Liver (tissue), 3 donors: ENCODE measurements at regions not wholly inside any gene's neighbourhood (a gene's known extent, or its start where the extent isn't known, plus 50 kb on each side); places are given as distances from the start of the nearest gene placed in this dataset.

Source experiments
- CTCF ChIP-seq: fragments of 150-350 bp; IDR thresholded peaks from 2 replicates; pipeline ENCODE4 v1.5.1; 2017; ENCODE audit warnings: improper control_type of control experiment, low read depth, low read length; ENCODE audit not compliant: missing input control
- FOXA1 ChIP-seq: IDR thresholded peaks from 2 replicates; pipeline ENCODE4 v1.6.1; 2016; ENCODE audit warnings: antibody characterized with exemption
- JUND ChIP-seq, 2 donors: IDR thresholded peaks; 2 replicates each; pipeline ENCODE4 v1.6.1; 2016; ENCODE audit warnings: antibody characterized with exemption in 2 of 2
- REST ChIP-seq: IDR thresholded peaks from 2 replicates; pipeline ENCODE4 v1.6.1; 2016; ENCODE audit warnings: antibody characterized with exemption, mild to moderate bottlenecking
- RXRA ChIP-seq, 2 donors: IDR thresholded peaks; 2 replicates each; pipeline ENCODE4 v1.6.1; 2017 to 2018; ENCODE audit warnings: antibody characterized with exemption in 2 of 2, mild to moderate bottlenecking in 1 of 2
- TAF1 ChIP-seq: conservative IDR thresholded peaks from 2 replicates; pipeline ENCODE4 v1.6.1; 2016; ENCODE audit warnings: antibody characterized with exemption, mild to moderate bottlenecking
- YY1 ChIP-seq: IDR thresholded peaks from 2 replicates; pipeline ENCODE4 v1.6.1; 2016; ENCODE audit warnings: antibody characterized with exemption, mild to moderate bottlenecking
- donor health status: healthy.
- donor health status: healthy.

- TF ChIP-seq TAF1 (no peak), JUND (IDR thresholded peaks at IDR 0.05) (no peak), CTCF (no peak), REST (no peak), YY1 (no peak), RXRA (IDR thresholded peaks at IDR 0.05) (no peak), FOXA1 (no peak)
Measured at GRCh38 chr16:65579050-65579449, 457.2 kb upstream of the CDH11 start.
